ENCODE measurements at regions not wholly inside any gene's neighbourhood (a gene's known extent, or its start where the extent isn't known, plus 50 kb on each side); places are given as distances from the start of the nearest gene placed in this dataset.

GRCh38 chr6:126919947-126920346 lies 198.5 kb upstream of the RSPO3 start:
- H3K79me2 ChIP-seq (ENCODE audit: insufficient read depth, low read length): no peaks in the 10 kb centered on the region
- TF ChIP-seq CTCF (IDR thresholded peaks at IDR 0.05; ENCODE audit: insufficient read depth, low read length, poor library complexity, severe bottlenecking) (no peak), EZH2phosphoT487 (conservative IDR thresholded peaks at IDR 0.05; ENCODE audit: low read length) (no peak)
- no peak overlapping the region for H3K9ac ChIP-seq (ENCODE audit: low read length)

DNA sequence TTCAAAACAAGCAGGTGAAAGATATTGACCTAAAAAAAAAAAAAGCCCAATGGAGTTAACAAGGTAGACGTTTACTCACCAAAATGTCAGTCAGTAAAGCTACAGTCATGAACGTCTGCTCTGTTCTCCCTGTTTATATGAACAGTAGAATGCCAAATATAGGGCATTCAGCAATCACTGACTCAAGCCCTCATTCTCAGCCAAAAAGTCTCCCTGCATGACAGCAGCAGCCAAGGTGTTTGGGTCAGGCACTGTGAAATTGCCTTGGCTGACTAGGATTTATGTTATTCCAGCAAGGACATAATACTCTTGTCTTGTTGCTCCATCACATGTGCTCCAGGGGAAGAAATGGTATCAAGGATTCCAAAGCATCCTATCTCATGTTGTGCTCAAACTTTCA lies 194.7 kb upstream of the RSPO3 start:
- H3K36me3 ChIP-seq (ENCODE audit: low read length): no peaks in the 10 kb centered on the region
- H3K27me3 ChIP-seq (ENCODE audit: low read length): no peaks in the 10 kb centered on the region
- H3K27ac ChIP-seq (ENCODE audit: low read depth, low read length): no peak overlapping the region
- H3K4me3 ChIP-seq (ENCODE audit: insufficient read depth, low read length, poor library complexity, severe bottlenecking): no peak overlapping the region
- no peak overlapping the region for H2AFZ ChIP-seq (ENCODE audit: low read depth, low read length, severe bottlenecking)
- H3K4me2 ChIP-seq (ENCODE audit: low read depth, low read length, poor library complexity, severe bottlenecking): no peak overlapping the region
- H3K9me3 ChIP-seq (ENCODE audit: insufficient read depth, low read length): no peaks in the 10 kb centered on the region
- no peaks in the 10 kb centered on the region for H4K20me1 ChIP-seq (ENCODE audit: low read depth, low read length)
- no peak overlapping the region for H3K9ac ChIP-seq (ENCODE audit: low read length)
- no peaks in the 10 kb centered on the region for H3K9me2 ChIP-seq (replicated peaks; ENCODE audit: insufficient read depth, low read length)
- H3K79me2 ChIP-seq (ENCODE audit: insufficient read depth, low read length): no peaks in the 10 kb centered on the region
- TF ChIP-seq CTCF (IDR thresholded peaks at IDR 0.05; ENCODE audit: insufficient read depth, low read length, poor library complexity, severe bottlenecking) (no peak), EZH2phosphoT487 (conservative IDR thresholded peaks at IDR 0.05; ENCODE audit: low read length) (no peak)
- no peaks in the 10 kb centered on the region for H3F3A ChIP-seq (ENCODE audit: insufficient read depth)

More at GRCh38 chr6:126919947-126920346, 198.5 kb upstream of the RSPO3 start:
- Histone ChIP-seq H2AFZ (ENCODE audit: low read depth, low read length, severe bottlenecking) (no peak overlapping the region), H3K36me3 (ENCODE audit: low read length) (no peaks in the 10 kb centered on the region), H3K9me2 (replicated peaks; ENCODE audit: insufficient read depth, low read length) (no peaks in the 10 kb centered on the region), H4K20me1 (ENCODE audit: low read depth, low read length) (no peaks in the 10 kb centered on the region), H3K27ac (ENCODE audit: low read depth, low read length) (no peak overlapping the region), H3K4me2 (ENCODE audit: low read depth, low read length, poor library complexity, severe bottlenecking) (no peak overlapping the region), H3K9me3 (ENCODE audit: insufficient read depth, low read length) (no peaks in the 10 kb centered on the region), H3K4me3 (ENCODE audit: insufficient read depth, low read length, poor library complexity, severe bottlenecking) (no peak overlapping the region), H3F3A (ENCODE audit: insufficient read depth) (no peaks in the 10 kb centered on the region), H3K27me3 (ENCODE audit: low read length) (no peaks in the 10 kb centered on the region)

GRCh38 chr6:126926926-126927325 lies 191.5 kb upstream of the RSPO3 start:
- H3K9ac ChIP-seq (ENCODE audit: low read length): no peak overlapping the region
- no peak overlapping the region for H3K4me3 ChIP-seq (ENCODE audit: insufficient read depth, low read length, poor library complexity, severe bottlenecking)
- H3K9me2 ChIP-seq (replicated peaks; ENCODE audit: insufficient read depth, low read length): no peaks in the 10 kb centered on the region
- no peaks in the 10 kb centered on the region for H4K20me1 ChIP-seq (ENCODE audit: low read depth, low read length)
- H3F3A ChIP-seq (ENCODE audit: insufficient read depth): no peaks in the 10 kb centered on the region
- H2AFZ ChIP-seq (ENCODE audit: low read depth, low read length, severe bottlenecking): no peak overlapping the region
- H3K9me3 ChIP-seq (ENCODE audit: insufficient read depth, low read length): no peaks in the 10 kb centered on the region
- no peak overlapping the region for H3K27ac ChIP-seq (ENCODE audit: low read depth, low read length)
- no peaks in the 10 kb centered on the region for H3K79me2 ChIP-seq (ENCODE audit: insufficient read depth, low read length)
- H3K4me2 ChIP-seq (ENCODE audit: low read depth, low read length, poor library complexity, severe bottlenecking): no peak overlapping the region
- no peaks in the 10 kb centered on the region for H3K36me3 ChIP-seq (ENCODE audit: low read length)
- TF ChIP-seq CTCF (IDR thresholded peaks at IDR 0.05; ENCODE audit: insufficient read depth, low read length, poor library complexity, severe bottlenecking) (no peak), EZH2phosphoT487 (conservative IDR thresholded peaks at IDR 0.05; ENCODE audit: low read length) (no peak)
- no peaks in the 10 kb centered on the region for H3K27me3 ChIP-seq (ENCODE audit: low read length)
